Astrocyte (in vitro differentiated cells and primary cell): ENCODE measurements at regions not wholly inside any gene's neighbourhood (a gene's known extent, or its start where the extent isn't known, plus 50 kb on each side); places are given as distances from the start of the nearest gene placed in this dataset.

Source experiments
- EZH2 ChIP-seq: IDR thresholded peaks from 2 replicates; pipeline ENCODE4 v1.6.1; 2012; ENCODE audit warnings: mild to moderate bottlenecking, low read length, inconsistent platforms; ENCODE audit not compliant: insufficient read depth
- TF ChIP-seq, protein P1 (sequence below): IDR thresholded peaks from 2 replicates; pipeline ENCODE4 v1.5.1; 2011; ENCODE audit warnings: low read depth, mild to moderate bottlenecking, inconsistent platforms, low read length, moderate library complexity; ENCODE audit not compliant: insufficient read depth

- TF ChIP-seq, protein P1, sequence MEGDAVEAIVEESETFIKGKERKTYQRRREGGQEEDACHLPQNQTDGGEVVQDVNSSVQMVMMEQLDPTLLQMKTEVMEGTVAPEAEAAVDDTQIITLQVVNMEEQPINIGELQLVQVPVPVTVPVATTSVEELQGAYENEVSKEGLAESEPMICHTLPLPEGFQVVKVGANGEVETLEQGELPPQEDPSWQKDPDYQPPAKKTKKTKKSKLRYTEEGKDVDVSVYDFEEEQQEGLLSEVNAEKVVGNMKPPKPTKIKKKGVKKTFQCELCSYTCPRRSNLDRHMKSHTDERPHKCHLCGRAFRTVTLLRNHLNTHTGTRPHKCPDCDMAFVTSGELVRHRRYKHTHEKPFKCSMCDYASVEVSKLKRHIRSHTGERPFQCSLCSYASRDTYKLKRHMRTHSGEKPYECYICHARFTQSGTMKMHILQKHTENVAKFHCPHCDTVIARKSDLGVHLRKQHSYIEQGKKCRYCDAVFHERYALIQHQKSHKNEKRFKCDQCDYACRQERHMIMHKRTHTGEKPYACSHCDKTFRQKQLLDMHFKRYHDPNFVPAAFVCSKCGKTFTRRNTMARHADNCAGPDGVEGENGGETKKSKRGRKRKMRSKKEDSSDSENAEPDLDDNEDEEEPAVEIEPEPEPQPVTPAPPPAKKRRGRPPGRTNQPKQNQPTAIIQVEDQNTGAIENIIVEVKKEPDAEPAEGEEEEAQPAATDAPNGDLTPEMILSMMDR = no peak
- no peak for TF ChIP-seq EZH2
These were observed 2244.0 kb downstream of the ARAP2 start for GRCh38 chr4:34000356-34000755.
